Adrenal gland (tissue), 9 donors: ENCODE measurements at regions not wholly inside any gene's neighbourhood (a gene's known extent, or its start where the extent isn't known, plus 50 kb on each side); places are given as distances from the start of the nearest gene placed in this dataset.

Experiments used
- DNase-seq, 7 donors: peaks; one replicate each; pipeline ENCODE4 v3.0.0-alpha.2; 2019 to 2020
- H3K27ac ChIP-seq, 5 donors: fragments of 200-600 bp; sonication (generic) in 4 of 5; 1 replicate in 3 of 5; 2 replicates in 2 of 5; pipeline versions ENCODE4 v1.5.1 to v1.8.0; 2016 to 2020; ENCODE audit warnings: mild to moderate bottlenecking in 1 of 5
- H3K27me3 ChIP-seq: fragments of 200-600 bp; 2 replicates; pipeline ENCODE4 v1.8.0; 2021
- H3K36me3 ChIP-seq, 2 donors: fragments of 200-600 bp; replicated peaks in 1 of 2; 1 replicate in 1 of 2; 2 replicates in 1 of 2; pipeline versions ENCODE4 v1.5.1 to v1.8.0; 2018 to 2022
- H3K4me1 ChIP-seq, 2 donors: fragments of 200-600 bp; replicated peaks in 1 of 2; 1 replicate in 1 of 2; 2 replicates in 1 of 2; pipeline versions ENCODE4 v1.5.1 to v1.8.0; 2018 to 2021
- H3K4me3 ChIP-seq, 4 donors: fragments of 200-600 bp; sonication (generic) in 3 of 4; one replicate each; pipeline ENCODE4 v1.5.1; 2016 to 2018
- H3K9me3 ChIP-seq, 3 donors: fragments of 200-600 bp; sonication (generic) in 1 of 3; replicated peaks in 1 of 3; 1 replicate in 2 of 3; 2 replicates in 1 of 3; pipeline versions ENCODE4 v1.5.1 to v1.8.0; 2016 to 2021
- POLR2A ChIP-seq, 2 donors: fragments of 450-650 bp; IDR thresholded peaks; one replicate each; pipeline ENCODE4 v1.6.1; 2017; ENCODE audit warnings: antibody characterized with exemption in 2 of 2, mild to moderate bottlenecking in 2 of 2, moderate library complexity in 1 of 2
- WGBS, 4 donors: extraction: QIAGEN DNeasy Blood & Tissue Kit in 2 of 4; methylation state at CpG; one replicate each; pipeline versions ENCODE4 v1.1.5 to v1.1.7; 2013 to 2017; 5-methylcytosine and 5-hydroxymethylcytosine counted together
- intact Hi-C, 2 donors: fragments of 100-400 bp; cut with DNase I; formaldehyde crosslinking; loops; one replicate each; pipeline versions ENCODE4 v1.14.1 to v1.15.0; 2022 to 2023
- TF ChIP-seq, protein P1 (sequence below), 6 experiments: fragments of 450-650 bp in 4 of 6; fragments of 200-600 bp in 2 of 6; sonication (generic) in 1 of 6; IDR thresholded peaks; 1 replicate in 5 of 6; 2 replicates in 1 of 6; pipeline versions ENCODE4 v1.5.1 to v1.8.0; 2016 to 2021; ENCODE audit warnings: antibody characterized with exemption in 6 of 6, mild to moderate bottlenecking in 2 of 6, moderate library complexity in 1 of 6
- donor health status: healthy with polysubstance abuse.
- donor health status: Bipolar disorder and iron deficiency.
- donor health status: DM: yes; HTN: yes; CAD: no.
- donor health status: DM: no; HTN: no; CAD: no.
- donor health status: DM: no; HTN: no; CAD: no.

DNA sequence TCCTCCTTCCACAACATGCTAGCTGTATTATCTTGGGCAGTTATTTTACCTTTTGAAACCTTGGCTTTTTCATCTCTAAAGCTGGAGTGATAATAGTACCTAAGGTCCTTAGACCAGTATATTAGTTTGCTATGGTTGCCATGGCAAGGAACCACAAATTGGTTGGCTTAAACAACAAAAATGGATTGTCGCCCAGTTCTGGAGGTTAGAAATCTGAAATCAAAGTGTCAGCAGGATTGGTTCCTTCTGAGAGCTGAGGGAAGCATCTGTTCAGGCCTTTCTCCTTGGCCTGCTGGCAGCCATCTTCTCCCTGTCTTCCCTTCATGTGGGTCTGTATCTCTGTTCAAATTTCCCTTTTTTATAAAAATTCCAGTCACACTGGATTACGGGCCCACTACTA, 55.5 kb upstream of the SLC35F4 start:
- WGBS, 4 donors, result 66 to 78% (median 72%) methylated on average over 2 of the region's 2 CpGs
- TF ChIP-seq, protein P1, sequence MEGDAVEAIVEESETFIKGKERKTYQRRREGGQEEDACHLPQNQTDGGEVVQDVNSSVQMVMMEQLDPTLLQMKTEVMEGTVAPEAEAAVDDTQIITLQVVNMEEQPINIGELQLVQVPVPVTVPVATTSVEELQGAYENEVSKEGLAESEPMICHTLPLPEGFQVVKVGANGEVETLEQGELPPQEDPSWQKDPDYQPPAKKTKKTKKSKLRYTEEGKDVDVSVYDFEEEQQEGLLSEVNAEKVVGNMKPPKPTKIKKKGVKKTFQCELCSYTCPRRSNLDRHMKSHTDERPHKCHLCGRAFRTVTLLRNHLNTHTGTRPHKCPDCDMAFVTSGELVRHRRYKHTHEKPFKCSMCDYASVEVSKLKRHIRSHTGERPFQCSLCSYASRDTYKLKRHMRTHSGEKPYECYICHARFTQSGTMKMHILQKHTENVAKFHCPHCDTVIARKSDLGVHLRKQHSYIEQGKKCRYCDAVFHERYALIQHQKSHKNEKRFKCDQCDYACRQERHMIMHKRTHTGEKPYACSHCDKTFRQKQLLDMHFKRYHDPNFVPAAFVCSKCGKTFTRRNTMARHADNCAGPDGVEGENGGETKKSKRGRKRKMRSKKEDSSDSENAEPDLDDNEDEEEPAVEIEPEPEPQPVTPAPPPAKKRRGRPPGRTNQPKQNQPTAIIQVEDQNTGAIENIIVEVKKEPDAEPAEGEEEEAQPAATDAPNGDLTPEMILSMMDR (IDR thresholded peaks at IDR 0.05), result no peak
- no peak for TF ChIP-seq POLR2A (IDR thresholded peaks at IDR 0.05)
- Histone ChIP-seq H3K27me3 (no peaks in the 10 kb centered on the region), H3K4me1 (no peaks in the 10 kb centered on the region), H3K27ac (no peak overlapping the region), H3K36me3 (no peaks in the 10 kb centered on the region), H3K4me3 (no peak overlapping the region), H3K9me3 (no peaks in the 10 kb centered on the region)
- intact Hi-C loops, result no loop called here
- DNase-seq, result no peak

DNA sequence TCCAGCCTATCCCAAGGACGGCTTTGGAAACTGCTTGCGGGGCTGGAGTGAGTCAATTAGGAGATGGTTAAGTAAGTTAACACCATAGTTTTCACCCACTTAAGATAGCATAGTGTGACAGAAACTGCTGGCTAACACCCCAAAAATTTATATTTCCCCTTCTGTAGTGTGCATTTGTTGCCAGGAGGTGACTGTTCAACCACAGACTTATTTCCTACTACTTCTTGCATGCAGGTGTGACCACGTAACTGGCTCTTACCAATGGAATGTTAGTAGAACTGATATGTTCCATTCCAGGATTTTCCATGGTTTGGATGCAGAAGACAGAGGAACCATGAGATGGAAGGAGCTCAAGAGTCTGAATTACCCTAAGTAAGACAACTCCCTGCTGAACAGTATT, 52.9 kb upstream of the SLC35F4 start:
- no peaks in the 10 kb centered on the region for H3K27me3 ChIP-seq
- H3K4me3 ChIP-seq, result no peak overlapping the region
- DNase-seq, result no peak
- intact Hi-C loops, result no loop called here
- H3K4me1 ChIP-seq, result no peaks in the 10 kb centered on the region
- TF ChIP-seq POLR2A (IDR thresholded peaks at IDR 0.05), result no peak
- TF ChIP-seq, protein P1 (IDR thresholded peaks at IDR 0.05), result no peak
- no peaks in the 10 kb centered on the region for H3K36me3 ChIP-seq
- WGBS, 4 donors, result 78 to 88% (median 83%) methylated on average over 3 of the region's 3 CpGs
- no peaks in the 10 kb centered on the region for H3K9me3 ChIP-seq
- H3K27ac ChIP-seq, result no peak overlapping the region
